GM19463 (cell line): ENCODE measurements at regions not wholly inside any gene's neighbourhood (a gene's known extent, or its start where the extent isn't known, plus 50 kb on each side); places are given as distances from the start of the nearest gene placed in this dataset.

Source experiments
- ATAC-seq: cut with Tn5 transposase; IDR thresholded peaks from one replicate; pipeline ENCODE4 v1.9.1; 2021; ENCODE audit warnings: mild to moderate bottlenecking, moderate library complexity; ENCODE audit not compliant: unreplicated experiment

DNA sequence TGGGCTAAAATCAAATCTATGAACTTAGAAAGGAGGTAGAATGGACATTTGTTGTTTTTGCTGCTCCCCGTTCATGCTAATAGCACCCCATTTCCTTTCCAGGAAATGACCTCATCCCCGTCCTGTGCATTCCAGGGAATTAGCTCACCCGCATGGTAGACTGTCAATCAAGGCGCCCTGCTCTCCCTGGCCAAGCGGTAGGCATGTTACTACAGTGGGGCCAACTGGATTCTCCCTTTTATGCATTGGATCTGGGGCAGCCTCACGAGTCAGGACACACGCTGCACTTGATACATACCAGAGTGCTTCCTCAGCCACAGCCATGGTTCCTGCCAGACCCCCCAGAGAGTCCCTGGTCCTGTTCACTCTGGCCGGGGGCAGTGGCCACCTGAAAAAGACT is 111.0 kb upstream of the PTCH1 start:
- no peak for ATAC-seq

GRCh38 chr9:95626885-95627558 is 110.3 kb upstream of the PTCH1 start:
- ATAC-seq = no peak

- ATAC-seq = no peak
Measured at GRCh38 chr9:95626341-95626740, 109.6 kb upstream of the PTCH1 start.

DNA sequence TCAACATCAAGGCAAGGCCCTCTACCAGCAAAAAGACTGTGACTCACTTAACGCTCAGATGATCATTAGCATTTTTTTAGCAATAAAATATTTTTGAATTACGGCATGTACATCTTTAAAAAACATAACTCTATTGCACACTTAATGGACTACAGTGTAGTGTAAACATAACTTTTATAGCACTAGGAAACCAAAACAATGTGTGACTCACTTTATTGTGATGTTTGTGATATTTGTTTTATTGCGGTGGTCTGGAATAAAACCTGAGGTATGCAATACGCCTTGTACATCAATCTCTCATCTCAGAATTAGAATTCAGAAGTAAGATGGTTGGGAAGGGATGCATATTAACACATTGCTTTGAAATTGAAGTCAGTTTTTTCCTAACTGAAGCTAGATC is 106.9 kb upstream of the PTCH1 start:
- no peak for ATAC-seq

DNA sequence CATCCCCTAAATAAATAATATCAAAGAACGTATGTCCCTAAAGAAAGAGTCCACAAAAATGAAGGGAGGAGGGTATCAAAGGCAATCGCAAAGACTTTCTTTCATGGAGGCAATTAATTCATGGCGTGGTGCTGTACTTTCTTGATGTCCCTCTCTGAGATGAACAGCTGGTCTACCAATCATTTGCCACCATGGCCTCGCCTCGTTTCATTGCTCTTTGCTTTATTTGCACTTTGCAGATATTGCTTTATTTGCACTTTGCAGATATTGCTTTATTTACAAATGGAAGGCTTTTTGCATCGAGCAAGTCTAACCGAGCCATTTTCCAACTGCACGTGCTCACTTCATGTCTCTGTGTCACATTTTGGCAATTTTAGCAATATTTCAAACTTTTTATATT is 104.0 kb upstream of the PTCH1 start:
- no peak for ATAC-seq

GRCh38 chr9:95620314-95620713 is 103.5 kb upstream of the PTCH1 start:
- no peak for ATAC-seq

GRCh38 chr9:95615246-95615645 is 98.5 kb upstream of the PTCH1 start:
- ATAC-seq = no peak

DNA sequence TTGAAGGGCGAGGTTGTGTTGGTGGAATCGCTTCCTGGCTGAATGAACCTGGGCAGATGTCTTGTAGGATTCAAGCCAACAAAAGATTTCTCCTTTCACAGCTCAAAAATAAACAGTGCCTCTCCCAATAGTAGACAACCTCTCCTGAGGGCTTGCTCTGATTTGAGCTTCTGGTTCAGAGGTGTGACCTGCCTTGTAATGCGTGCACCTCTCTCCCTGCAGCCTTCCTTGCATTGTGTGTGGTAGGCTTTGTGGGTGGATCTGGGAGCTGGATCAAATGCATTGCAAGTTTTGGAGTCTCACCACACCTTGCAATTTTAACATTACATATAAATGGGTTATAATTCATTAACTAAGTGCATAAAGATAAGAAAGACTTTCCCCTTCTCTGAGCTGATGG is 96.9 kb upstream of the PTCH1 start:
- ATAC-seq = no peak

DNA sequence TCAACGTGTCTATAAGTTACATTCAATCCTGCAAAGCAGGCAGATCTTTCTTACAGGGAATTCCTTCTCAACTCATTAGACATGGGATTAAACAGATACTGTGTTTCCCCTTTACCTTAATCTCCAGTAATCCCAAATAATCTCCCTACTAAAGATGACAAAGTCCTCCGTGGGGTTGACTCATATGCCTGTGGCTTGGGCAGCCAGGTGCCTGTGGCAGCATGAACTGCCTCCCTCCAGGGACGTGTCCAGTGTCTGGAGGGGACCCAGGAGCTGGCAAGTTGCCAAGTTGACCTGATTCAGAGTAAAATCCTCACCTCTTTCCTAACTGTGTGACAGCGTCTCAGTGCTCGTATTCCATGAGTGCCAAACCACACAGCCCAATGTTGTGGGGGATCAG is 94.6 kb upstream of the PTCH1 start:
- ATAC-seq = no peak

GRCh38 chr9:95610006-95610785 is 93.4 kb upstream of the PTCH1 start:
- ATAC-seq = no peak

DNA sequence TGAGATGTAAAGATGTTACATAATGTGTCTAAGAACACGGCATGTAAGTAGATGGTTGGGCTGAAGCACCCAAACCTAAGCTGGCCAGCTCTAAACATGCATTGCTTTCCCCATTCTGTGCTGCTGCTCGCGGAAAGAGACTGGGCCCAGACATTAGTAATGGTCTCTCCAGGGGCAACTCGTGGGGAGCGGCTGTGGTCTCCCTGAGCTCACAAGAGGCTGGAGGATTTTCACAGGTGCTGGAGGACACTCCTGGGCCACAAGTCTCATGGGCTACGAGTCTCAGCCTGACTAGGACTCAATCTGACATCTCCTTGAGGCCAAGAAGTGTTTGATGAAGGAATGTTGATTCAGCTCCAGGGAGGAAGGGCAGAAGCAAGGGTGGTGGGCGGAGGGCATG is 92.7 kb upstream of the PTCH1 start:
- no peak for ATAC-seq

DNA sequence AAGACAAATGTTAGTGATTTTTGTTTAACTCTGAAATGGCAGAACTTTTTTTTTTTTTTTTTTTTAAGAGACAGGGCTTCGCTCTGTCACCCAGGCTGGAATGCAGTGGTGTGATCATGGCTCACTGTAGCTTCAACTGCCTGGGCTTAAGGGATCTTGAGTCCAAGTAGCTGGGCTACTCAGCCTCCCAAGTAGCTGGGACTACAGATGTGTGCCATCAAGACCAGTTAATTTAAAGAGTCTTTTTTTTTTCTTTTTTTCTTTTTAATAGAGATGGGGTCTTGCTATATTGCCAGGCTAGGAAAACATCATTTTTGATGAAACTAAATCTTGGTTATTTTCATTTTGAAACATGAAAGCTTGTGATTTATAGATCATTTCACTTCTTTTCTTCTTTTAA is 91.6 kb upstream of the PTCH1 start:
- no peak for ATAC-seq

DNA sequence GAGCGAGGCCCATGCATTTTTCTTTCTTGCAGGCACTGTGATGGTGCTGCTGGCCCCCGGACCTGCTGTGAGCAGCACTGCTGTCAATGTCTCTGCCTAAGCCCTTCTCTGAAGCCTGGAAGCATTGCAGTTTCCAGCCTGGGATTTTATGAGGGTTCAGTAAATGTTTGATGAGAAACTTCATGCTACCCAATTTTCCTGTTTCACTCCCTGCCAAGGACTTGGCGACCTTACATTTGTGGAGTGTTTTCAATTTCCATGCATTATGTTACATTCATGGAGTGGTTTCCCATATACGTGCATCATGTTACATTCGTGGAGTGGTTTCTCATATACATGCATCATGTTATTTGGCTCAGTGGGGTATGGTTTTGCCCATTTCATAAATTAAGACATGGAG is 90.7 kb upstream of the PTCH1 start:
- no peak for ATAC-seq

GRCh38 chr9:95606489-95607350 is 89.9 kb upstream of the PTCH1 start:
- no peak for ATAC-seq

GRCh38 chr9:95605816-95606488 is 89.2 kb upstream of the PTCH1 start:
- ATAC-seq = no peak

GRCh38 chr9:95605101-95605500 is 88.3 kb upstream of the PTCH1 start:
- ATAC-seq = no peak

- ATAC-seq = no peak
Measured at GRCh38 chr9:95598236-95598635, 81.5 kb upstream of the PTCH1 start.

DNA sequence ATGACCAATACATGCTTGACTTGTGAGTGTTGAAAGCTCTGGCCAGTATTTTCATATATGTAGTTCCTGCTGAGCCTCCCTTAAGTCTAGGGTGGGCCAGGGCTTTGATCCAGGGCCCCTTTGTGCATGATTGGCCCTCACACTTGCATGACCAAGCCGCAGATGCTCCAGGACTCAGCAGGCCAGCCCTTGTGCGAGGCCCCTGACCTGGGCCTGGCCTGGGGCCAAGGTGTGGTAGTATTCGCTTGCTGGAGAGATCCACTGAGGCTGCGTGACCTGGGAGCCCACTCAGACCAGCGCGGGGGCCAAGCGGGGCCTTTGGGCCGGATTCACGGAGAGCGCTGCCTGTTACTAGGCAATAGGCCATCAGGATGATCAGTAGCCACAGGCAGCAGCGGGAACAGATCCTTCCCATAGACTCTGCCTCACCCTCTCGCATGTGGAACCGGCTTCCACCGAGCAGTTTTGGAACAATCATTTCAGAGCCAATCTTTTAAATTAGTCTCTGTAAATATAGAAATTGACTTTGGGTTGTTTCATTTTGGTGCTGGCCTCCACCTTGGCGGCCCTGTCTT is 79.0 kb upstream of the PTCH1 start:
- ATAC-seq = no peak

DNA sequence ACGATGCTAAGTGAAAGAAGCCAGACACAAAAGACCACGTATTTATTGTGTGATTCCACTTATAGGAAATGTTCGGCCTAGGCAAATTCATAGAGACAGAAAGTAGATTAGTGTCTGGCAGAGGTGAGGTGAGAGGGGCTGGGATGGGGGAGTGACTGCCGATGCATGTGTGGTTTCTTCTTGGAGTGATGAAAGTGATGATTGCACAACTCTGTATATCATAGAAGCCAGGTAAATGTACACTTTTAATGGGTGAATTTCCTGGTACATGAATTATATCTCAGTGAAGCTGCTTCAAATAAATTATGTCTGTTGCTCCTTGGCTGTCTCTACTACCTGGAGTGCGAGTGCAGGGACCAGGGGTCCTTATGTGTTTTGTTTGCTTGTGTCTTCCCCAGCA is 76.2 kb upstream of the PTCH1 start:
- ATAC-seq = no peak

DNA sequence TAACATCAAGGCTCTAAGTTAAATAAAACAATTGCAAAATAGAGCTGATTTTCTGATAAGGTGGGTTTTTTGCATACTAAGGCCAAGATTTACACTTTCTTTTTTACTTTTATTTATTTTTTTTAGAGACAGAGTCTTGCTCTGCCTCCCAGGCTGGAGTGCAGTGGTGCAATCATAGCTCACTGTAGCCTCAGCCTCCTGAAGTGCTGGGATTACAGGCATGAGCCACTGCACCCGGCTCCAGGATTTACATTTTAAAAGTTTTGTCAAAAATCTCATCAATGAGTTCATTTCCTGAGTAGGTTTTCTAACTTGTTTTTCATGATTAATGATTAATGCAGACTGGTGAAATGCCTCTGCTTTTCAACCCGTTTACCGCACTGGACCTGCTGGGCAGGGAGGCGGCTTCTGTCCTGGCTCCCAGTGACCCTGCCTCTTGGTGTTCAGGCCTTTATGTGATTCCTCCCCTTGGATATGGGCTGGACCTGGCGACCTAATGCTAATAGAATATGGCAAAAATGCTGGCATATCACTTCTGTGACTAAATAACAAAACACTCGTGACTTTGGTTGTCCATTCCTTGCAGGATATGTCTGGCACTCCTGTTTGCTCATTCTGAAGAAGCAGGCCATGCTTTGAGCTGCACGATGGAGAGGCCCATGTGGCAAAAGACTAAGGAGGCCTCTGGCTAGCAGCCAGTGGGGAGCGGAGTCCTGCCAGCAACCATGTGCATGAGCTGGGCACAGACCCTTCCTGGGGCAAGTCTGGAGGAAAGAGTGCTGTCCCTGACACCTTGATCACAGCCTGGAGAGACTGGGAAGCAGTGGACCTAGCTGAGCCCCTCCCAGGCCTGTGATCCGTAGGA is 72.2 kb upstream of the PTCH1 start:
- ATAC-seq = no peak
